GM19452 (cell line): ENCODE measurements at regions not wholly inside any gene's neighbourhood (a gene's known extent, or its start where the extent isn't known, plus 50 kb on each side); places are given as distances from the start of the nearest gene placed in this dataset.
"Not testable (repeated sequence)": the region's sequence is repeated elsewhere in the genome, so short reads cannot be mapped to it uniquely, and the experiment has no call there.

Source experiments
- ATAC-seq: cut with Tn5 transposase; IDR thresholded peaks from one replicate; pipeline ENCODE4 v1.9.1; 2021; ENCODE audit not compliant: unreplicated experiment

- not testable (repeated sequence) for ATAC-seq
Observed at GRCh38 chr22:49698616-49699015, 129.1 kb downstream of the BRD1 start.

- ATAC-seq, result no peak
Observed at GRCh38 chr22:49697047-49697446, 130.6 kb downstream of the BRD1 start.

GRCh38 chr22:49694462-49695260 lies 133.0 kb downstream of the BRD1 start:
- ATAC-seq, result no peak

GRCh38 chr22:49693848-49694247 lies 133.8 kb downstream of the BRD1 start:
- no peak for ATAC-seq

GRCh38 chr22:49693416-49693815 lies 134.3 kb downstream of the BRD1 start:
- ATAC-seq, result no peak

GRCh38 chr22:49692499-49693225 lies 135.0 kb downstream of the BRD1 start:
- no peak for ATAC-seq

- no peak for ATAC-seq
Observed at GRCh38 chr22:49691256-49691655, 136.4 kb downstream of the BRD1 start.

GRCh38 chr22:49690454-49690853 lies 137.2 kb downstream of the BRD1 start:
- ATAC-seq, result no peak

- no peak for ATAC-seq
Observed at GRCh38 chr22:49689858-49690257, 137.8 kb downstream of the BRD1 start.

- no peak for ATAC-seq
Observed at GRCh38 chr22:49689255-49689770, 138.4 kb downstream of the BRD1 start.

GRCh38 chr22:49688516-49689254 lies 139.0 kb downstream of the BRD1 start:
- ATAC-seq, result no peak

- no peak for ATAC-seq
Observed at GRCh38 chr22:49687786-49688515, 139.7 kb downstream of the BRD1 start.

GRCh38 chr22:49687333-49687732 lies 140.3 kb downstream of the BRD1 start:
- no peak for ATAC-seq

GRCh38 chr22:49686495-49687219 lies 141.0 kb downstream of the BRD1 start:
- no peak for ATAC-seq

- ATAC-seq, result no peak
Observed at GRCh38 chr22:49685686-49686085, 142.0 kb downstream of the BRD1 start.

- no peak for ATAC-seq
Observed at GRCh38 chr22:49685116-49685515, 142.6 kb downstream of the BRD1 start.

GRCh38 chr22:49683032-49683431 lies 144.6 kb downstream of the BRD1 start:
- no peak for ATAC-seq

GRCh38 chr22:49680819-49681218 lies 146.9 kb downstream of the BRD1 start:
- not testable (repeated sequence) for ATAC-seq

- no peak for ATAC-seq
Observed at GRCh38 chr22:49678842-49679170, 148.9 kb downstream of the BRD1 start.

GRCh38 chr22:49678137-49678841 lies 149.4 kb downstream of the BRD1 start:
- no peak for ATAC-seq
